ENCODE measurements at regions not wholly inside any gene's neighbourhood (a gene's known extent, or its start where the extent isn't known, plus 50 kb on each side); places are given as distances from the start of the nearest gene placed in this dataset.

- no CpG with 5 or more reads among the region's 5 CpGs for WGBS (ENCODE audit: insufficient coverage)
- H3K4me3 ChIP-seq (ENCODE audit: low read depth, low read length) = no peak overlapping the region
- H3K27ac ChIP-seq (ENCODE audit: low read depth, low read length) = no peak overlapping the region
- DNase-seq (ENCODE audit: low read depth in 4 of 6, low spot score in 6 of 6) = no peak
- H3K27me3 ChIP-seq (ENCODE audit: control insufficient read depth, insufficient read depth, low read length) = no peaks in the 10 kb centered on the region
- H3K36me3 ChIP-seq (ENCODE audit: control insufficient read depth, insufficient read depth, low read length) = no peaks in the 10 kb centered on the region
- H3K4me1 ChIP-seq (ENCODE audit: control insufficient read depth, insufficient read depth, low read length) = no peaks in the 10 kb centered on the region
- H3K9me3 ChIP-seq (ENCODE audit: control insufficient read depth, insufficient read depth, low read length) = no peaks in the 10 kb centered on the region
Observed at GRCh38 chr3:976006-976405, 116.8 kb upstream of the CNTN6 start.

GRCh38 chr3:981156-981555 lies 111.7 kb upstream of the CNTN6 start:
- Histone ChIP-seq H3K4me3 (ENCODE audit: low read depth, low read length) (no peak overlapping the region), H3K27ac (ENCODE audit: low read depth, low read length) (no peak overlapping the region), H3K9me3 (ENCODE audit: control insufficient read depth, insufficient read depth, low read length) (no peaks in the 10 kb centered on the region), H3K27me3 (ENCODE audit: control insufficient read depth, insufficient read depth, low read length) (no peaks in the 10 kb centered on the region), H3K4me1 (ENCODE audit: control insufficient read depth, insufficient read depth, low read length) (no peaks in the 10 kb centered on the region), H3K36me3 (ENCODE audit: control insufficient read depth, insufficient read depth, low read length) (no peaks in the 10 kb centered on the region)
- no peak for DNase-seq (ENCODE audit: low read depth in 4 of 6, low spot score in 6 of 6)
- WGBS (ENCODE audit: insufficient coverage) = no CpG with 5 or more reads among the region's 6 CpGs

- DNase-seq (ENCODE audit: low read depth in 4 of 6, low spot score in 6 of 6) = no peak
- Histone ChIP-seq H3K9me3 (ENCODE audit: control insufficient read depth, insufficient read depth, low read length) (peaks cover 2% of the 10 kb centered on the region), H3K36me3 (ENCODE audit: control insufficient read depth, insufficient read depth, low read length) (no peaks in the 10 kb centered on the region)
Observed at GRCh38 chr3:988785-989184, 104.0 kb upstream of the CNTN6 start.

GRCh38 chr3:992871-993270 lies 100.0 kb upstream of the CNTN6 start:
- no CpG with 5 or more reads among the region's 6 CpGs for WGBS (ENCODE audit: insufficient coverage)

More at GRCh38 chr3:988785-989184, 104.0 kb upstream of the CNTN6 start:
- no peak overlapping the region for H3K4me3 ChIP-seq (ENCODE audit: low read depth, low read length)
- H3K27ac ChIP-seq (ENCODE audit: low read depth, low read length) = no peak overlapping the region
- H3K27me3 ChIP-seq (ENCODE audit: control insufficient read depth, insufficient read depth, low read length) = no peaks in the 10 kb centered on the region
- H3K4me1 ChIP-seq (ENCODE audit: control insufficient read depth, insufficient read depth, low read length) = no peaks in the 10 kb centered on the region
- no CpG with 5 or more reads among the region's 1 CpG for WGBS (ENCODE audit: insufficient coverage)

GRCh38 chr3:1002010-1002409 lies 90.8 kb upstream of the CNTN6 start:
- DNase-seq (ENCODE audit: low read depth in 4 of 6, low spot score in 6 of 6) = no peak
- no peaks in the 10 kb centered on the region for H3K4me1 ChIP-seq (ENCODE audit: control insufficient read depth, insufficient read depth, low read length)
- no peaks in the 10 kb centered on the region for H3K27me3 ChIP-seq (ENCODE audit: control insufficient read depth, insufficient read depth, low read length)
- no peaks in the 10 kb centered on the region for H3K36me3 ChIP-seq (ENCODE audit: control insufficient read depth, insufficient read depth, low read length)
- no peaks in the 10 kb centered on the region for H3K9me3 ChIP-seq (ENCODE audit: control insufficient read depth, insufficient read depth, low read length)
- H3K27ac ChIP-seq (ENCODE audit: low read depth, low read length) = no peak overlapping the region
- no CpG with 5 or more reads among the region's 1 CpG for WGBS (ENCODE audit: insufficient coverage)
- no peak overlapping the region for H3K4me3 ChIP-seq (ENCODE audit: low read depth, low read length)

More at GRCh38 chr3:992871-993270, 100.0 kb upstream of the CNTN6 start:
- Histone ChIP-seq H3K9me3 (ENCODE audit: control insufficient read depth, insufficient read depth, low read length) (peaks cover 2% of the 10 kb centered on the region), H3K4me3 (ENCODE audit: low read depth, low read length) (no peak overlapping the region), H3K4me1 (ENCODE audit: control insufficient read depth, insufficient read depth, low read length) (no peaks in the 10 kb centered on the region), H3K27me3 (ENCODE audit: control insufficient read depth, insufficient read depth, low read length) (no peaks in the 10 kb centered on the region), H3K27ac (ENCODE audit: low read depth, low read length) (no peak overlapping the region), H3K36me3 (ENCODE audit: control insufficient read depth, insufficient read depth, low read length) (no peaks in the 10 kb centered on the region)
- DNase-seq (ENCODE audit: low read depth in 4 of 6, low spot score in 6 of 6) = no peak

- no peak overlapping the region for H3K4me3 ChIP-seq (ENCODE audit: low read depth, low read length)
- peak in 2 of 6 donors; percentile 26 to 38 for DNase-seq (ENCODE audit: low read depth in 4 of 6, low spot score in 6 of 6)
- no peaks in the 10 kb centered on the region for H3K36me3 ChIP-seq (ENCODE audit: control insufficient read depth, insufficient read depth, low read length)
- H3K27me3 ChIP-seq (ENCODE audit: control insufficient read depth, insufficient read depth, low read length) = no peaks in the 10 kb centered on the region
- no peak overlapping the region for H3K27ac ChIP-seq (ENCODE audit: low read depth, low read length)
- H3K9me3 ChIP-seq (ENCODE audit: control insufficient read depth, insufficient read depth, low read length) = no peaks in the 10 kb centered on the region
- H3K4me1 ChIP-seq (ENCODE audit: control insufficient read depth, insufficient read depth, low read length) = no peaks in the 10 kb centered on the region
- WGBS (ENCODE audit: insufficient coverage) = no CpG with 5 or more reads among the region's 1 CpG
Observed at GRCh38 chr3:1007866-1008265, 85.0 kb upstream of the CNTN6 start.

- H3K27me3 ChIP-seq (ENCODE audit: control insufficient read depth, insufficient read depth, low read length) = no peaks in the 10 kb centered on the region
- H3K27ac ChIP-seq (ENCODE audit: low read depth, low read length) = no peak overlapping the region
- H3K4me1 ChIP-seq (ENCODE audit: control insufficient read depth, insufficient read depth, low read length) = no peaks in the 10 kb centered on the region
- no peak for DNase-seq (ENCODE audit: low read depth in 4 of 6, low spot score in 6 of 6)
- H3K36me3 ChIP-seq (ENCODE audit: control insufficient read depth, insufficient read depth, low read length) = no peaks in the 10 kb centered on the region
- no peaks in the 10 kb centered on the region for H3K9me3 ChIP-seq (ENCODE audit: control insufficient read depth, insufficient read depth, low read length)
- no CpG with 5 or more reads among the region's 1 CpG for WGBS (ENCODE audit: insufficient coverage)
- H3K4me3 ChIP-seq (ENCODE audit: low read depth, low read length) = no peak overlapping the region
Observed at GRCh38 chr3:1010228-1010627, 82.6 kb upstream of the CNTN6 start.

GRCh38 chr3:1015826-1016225 lies 77.0 kb upstream of the CNTN6 start:
- DNase-seq (ENCODE audit: low read depth in 4 of 6, low spot score in 6 of 6) = peak in 1 of 6 donors; percentile 62
- WGBS (ENCODE audit: insufficient coverage) = no CpG with 5 or more reads among the region's 2 CpGs
- H3K27ac ChIP-seq (ENCODE audit: low read depth, low read length) = no peak overlapping the region

GRCh38 chr3:1017870-1018269 lies 75.0 kb upstream of the CNTN6 start:
- H3K27ac ChIP-seq (ENCODE audit: low read depth, low read length) = no peak overlapping the region
- no peaks in the 10 kb centered on the region for H3K27me3 ChIP-seq (ENCODE audit: control insufficient read depth, insufficient read depth, low read length)
- DNase-seq (ENCODE audit: low read depth in 4 of 6, low spot score in 6 of 6) = peak in 1 of 6 donors; percentile 13
- H3K4me3 ChIP-seq (ENCODE audit: low read depth, low read length) = no peak overlapping the region
- H3K9me3 ChIP-seq (ENCODE audit: control insufficient read depth, insufficient read depth, low read length) = no peaks in the 10 kb centered on the region
- H3K36me3 ChIP-seq (ENCODE audit: control insufficient read depth, insufficient read depth, low read length) = no peaks in the 10 kb centered on the region
- no peaks in the 10 kb centered on the region for H3K4me1 ChIP-seq (ENCODE audit: control insufficient read depth, insufficient read depth, low read length)

More at GRCh38 chr3:1015826-1016225, 77.0 kb upstream of the CNTN6 start:
- Histone ChIP-seq H3K27me3 (ENCODE audit: control insufficient read depth, insufficient read depth, low read length) (no peaks in the 10 kb centered on the region), H3K9me3 (ENCODE audit: control insufficient read depth, insufficient read depth, low read length) (no peaks in the 10 kb centered on the region), H3K36me3 (ENCODE audit: control insufficient read depth, insufficient read depth, low read length) (no peaks in the 10 kb centered on the region), H3K4me1 (ENCODE audit: control insufficient read depth, insufficient read depth, low read length) (no peaks in the 10 kb centered on the region), H3K4me3 (ENCODE audit: low read depth, low read length) (no peak overlapping the region)

GRCh38 chr3:1019157-1019556 lies 73.7 kb upstream of the CNTN6 start:
- no CpG with 5 or more reads among the region's 2 CpGs for WGBS (ENCODE audit: insufficient coverage)

More at GRCh38 chr3:1019157-1019556, 73.7 kb upstream of the CNTN6 start:
- no peak overlapping the region for H3K27ac ChIP-seq (ENCODE audit: low read depth, low read length)
- H3K27me3 ChIP-seq (ENCODE audit: control insufficient read depth, insufficient read depth, low read length) = no peaks in the 10 kb centered on the region
- H3K9me3 ChIP-seq (ENCODE audit: control insufficient read depth, insufficient read depth, low read length) = no peaks in the 10 kb centered on the region
- no peaks in the 10 kb centered on the region for H3K4me1 ChIP-seq (ENCODE audit: control insufficient read depth, insufficient read depth, low read length)
- DNase-seq (ENCODE audit: low read depth in 4 of 6, low spot score in 6 of 6) = peak in 1 of 6 donors; percentile 24
- H3K36me3 ChIP-seq (ENCODE audit: control insufficient read depth, insufficient read depth, low read length) = no peaks in the 10 kb centered on the region
- no peak overlapping the region for H3K4me3 ChIP-seq (ENCODE audit: low read depth, low read length)
